Skeletal muscle tissue (tissue), 3 donors: ENCODE measurements at regions not wholly inside any gene's neighbourhood (a gene's known extent, or its start where the extent isn't known, plus 50 kb on each side); places are given as distances from the start of the nearest gene placed in this dataset.

ENCODE experiments used
- H3K27ac ChIP-seq: one replicate; pipeline ENCODE4 v1.7.0; 2013; ENCODE audit warnings: mild to moderate bottlenecking, low read depth, low read length, inconsistent platforms
- H3K27me3 ChIP-seq, 3 donors: one replicate each; pipeline ENCODE4 v1.7.0; 2013; ENCODE audit warnings: low read length in 3 of 3; ENCODE audit not compliant: control insufficient read depth in 3 of 3, insufficient read depth in 3 of 3
- H3K36me3 ChIP-seq, 3 donors: one replicate each; pipeline ENCODE4 v1.7.0; 2013; ENCODE audit warnings: low read length in 3 of 3; ENCODE audit not compliant: control insufficient read depth in 3 of 3, insufficient read depth in 3 of 3
- H3K4me1 ChIP-seq, 3 donors: one replicate each; pipeline ENCODE4 v1.7.0; 2013; ENCODE audit warnings: low read length in 3 of 3, mild to moderate bottlenecking in 3 of 3; ENCODE audit not compliant: control insufficient read depth in 3 of 3, insufficient read depth in 3 of 3
- H3K4me3 ChIP-seq, 3 donors: one replicate each; pipeline ENCODE4 v1.7.0; 2013; ENCODE audit warnings: low read length in 3 of 3
- H3K9ac ChIP-seq, 3 donors: one replicate each; pipeline ENCODE4 v1.7.0; 2013; ENCODE audit warnings: low read length in 3 of 3, mild to moderate bottlenecking in 3 of 3, moderate library complexity in 2 of 3, low read depth in 1 of 3
- H3K9me3 ChIP-seq, 3 donors: one replicate each; pipeline ENCODE4 v1.7.0; 2013; ENCODE audit warnings: low read length in 3 of 3; ENCODE audit not compliant: control insufficient read depth in 3 of 3
- donor health status: Osteomylitis.

GRCh38 chr13:84315527-84315926 lies 433.3 kb upstream of the SLITRK1 start:
- H3K4me1 ChIP-seq, result no peaks in the 10 kb centered on the region
- H3K9me3 ChIP-seq, result peaks cover 0 to 3% (median 0%) of the 10 kb centered on the region in 3 donors
- H3K9ac ChIP-seq, result no peak overlapping the region
- no peaks in the 10 kb centered on the region for H3K36me3 ChIP-seq
- no peak overlapping the region for H3K4me3 ChIP-seq
- no peaks in the 10 kb centered on the region for H3K27me3 ChIP-seq
- H3K27ac ChIP-seq, result no peak overlapping the region

DNA sequence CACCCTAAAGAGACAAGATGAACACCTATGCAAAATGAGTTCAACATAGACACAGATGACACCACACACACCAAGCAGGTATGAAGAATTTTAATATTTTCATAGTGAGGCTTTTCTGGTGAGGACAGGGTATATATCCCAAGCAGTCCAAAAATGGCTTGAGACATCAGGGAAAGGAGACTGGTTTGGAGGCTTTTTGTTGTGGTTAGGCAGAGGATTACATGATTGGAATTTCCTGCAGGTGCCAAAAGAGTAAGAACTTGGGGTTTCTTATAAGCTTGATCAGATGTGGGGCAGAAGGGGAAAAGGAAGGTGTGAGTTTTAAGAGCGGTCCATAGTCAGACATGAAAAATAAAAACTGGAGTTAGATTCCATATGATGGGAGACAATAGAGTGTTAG lies 420.8 kb upstream of the SLITRK1 start:
- Histone ChIP-seq H3K9ac (no peak overlapping the region), H3K36me3 (no peaks in the 10 kb centered on the region), H3K4me1 (no peaks in the 10 kb centered on the region), H3K9me3 (no peaks in the 10 kb centered on the region), H3K27me3 (no peaks in the 10 kb centered on the region), H3K27ac (no peak overlapping the region), H3K4me3 (no peak overlapping the region)

- no peaks in the 10 kb centered on the region for H3K9me3 ChIP-seq
- H3K9ac ChIP-seq, result no peak overlapping the region
- no peaks in the 10 kb centered on the region for H3K36me3 ChIP-seq
- no peak overlapping the region for H3K27ac ChIP-seq
- H3K4me3 ChIP-seq, result no peak overlapping the region
- no peaks in the 10 kb centered on the region for H3K27me3 ChIP-seq
- no peaks in the 10 kb centered on the region for H3K4me1 ChIP-seq
Measured at GRCh38 chr13:84297251-84297650, 415.0 kb upstream of the SLITRK1 start.

GRCh38 chr13:84296401-84296800 lies 414.1 kb upstream of the SLITRK1 start:
- Histone ChIP-seq H3K9ac (no peak overlapping the region), H3K4me1 (no peaks in the 10 kb centered on the region), H3K27me3 (no peaks in the 10 kb centered on the region), H3K4me3 (no peak overlapping the region), H3K27ac (no peak overlapping the region), H3K36me3 (no peaks in the 10 kb centered on the region), H3K9me3 (no peaks in the 10 kb centered on the region)

GRCh38 chr13:84294576-84294975 lies 412.3 kb upstream of the SLITRK1 start:
- H3K36me3 ChIP-seq, result no peaks in the 10 kb centered on the region
- H3K9ac ChIP-seq, result no peak overlapping the region
- H3K9me3 ChIP-seq, result no peaks in the 10 kb centered on the region
- no peaks in the 10 kb centered on the region for H3K27me3 ChIP-seq
- no peak overlapping the region for H3K27ac ChIP-seq
- H3K4me1 ChIP-seq, result no peaks in the 10 kb centered on the region
- no peak overlapping the region for H3K4me3 ChIP-seq

DNA sequence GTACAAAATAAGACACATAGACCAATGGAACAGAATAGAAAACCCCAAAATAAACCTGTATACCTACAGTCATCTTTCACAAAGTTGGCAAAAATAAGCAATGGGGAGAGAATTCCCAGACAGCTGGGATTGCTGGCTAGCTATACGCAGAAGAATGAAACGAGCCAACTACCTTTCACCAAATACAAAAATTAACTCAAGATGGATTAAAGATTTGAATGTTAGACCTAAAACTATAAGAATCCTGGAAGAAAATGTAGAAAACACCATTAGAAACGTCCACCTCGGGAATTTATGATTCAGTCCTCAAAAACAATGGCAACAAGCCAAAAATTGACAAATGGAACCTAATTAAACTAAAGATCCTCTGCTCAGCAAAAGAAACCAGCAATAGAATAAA lies 408.1 kb upstream of the SLITRK1 start:
- Histone ChIP-seq H3K4me3 (no peak overlapping the region), H3K36me3 (no peaks in the 10 kb centered on the region), H3K27me3 (no peaks in the 10 kb centered on the region), H3K4me1 (no peaks in the 10 kb centered on the region), H3K9ac (no peak overlapping the region), H3K27ac (no peak overlapping the region), H3K9me3 (no peaks in the 10 kb centered on the region)

GRCh38 chr13:84279166-84279565 lies 396.9 kb upstream of the SLITRK1 start:
- no peak overlapping the region for H3K4me3 ChIP-seq
- H3K9me3 ChIP-seq, result no peaks in the 10 kb centered on the region
- H3K27ac ChIP-seq, result no peak overlapping the region
- H3K4me1 ChIP-seq, result no peaks in the 10 kb centered on the region
- H3K27me3 ChIP-seq, result no peaks in the 10 kb centered on the region
- no peak overlapping the region for H3K9ac ChIP-seq
- no peaks in the 10 kb centered on the region for H3K36me3 ChIP-seq

DNA sequence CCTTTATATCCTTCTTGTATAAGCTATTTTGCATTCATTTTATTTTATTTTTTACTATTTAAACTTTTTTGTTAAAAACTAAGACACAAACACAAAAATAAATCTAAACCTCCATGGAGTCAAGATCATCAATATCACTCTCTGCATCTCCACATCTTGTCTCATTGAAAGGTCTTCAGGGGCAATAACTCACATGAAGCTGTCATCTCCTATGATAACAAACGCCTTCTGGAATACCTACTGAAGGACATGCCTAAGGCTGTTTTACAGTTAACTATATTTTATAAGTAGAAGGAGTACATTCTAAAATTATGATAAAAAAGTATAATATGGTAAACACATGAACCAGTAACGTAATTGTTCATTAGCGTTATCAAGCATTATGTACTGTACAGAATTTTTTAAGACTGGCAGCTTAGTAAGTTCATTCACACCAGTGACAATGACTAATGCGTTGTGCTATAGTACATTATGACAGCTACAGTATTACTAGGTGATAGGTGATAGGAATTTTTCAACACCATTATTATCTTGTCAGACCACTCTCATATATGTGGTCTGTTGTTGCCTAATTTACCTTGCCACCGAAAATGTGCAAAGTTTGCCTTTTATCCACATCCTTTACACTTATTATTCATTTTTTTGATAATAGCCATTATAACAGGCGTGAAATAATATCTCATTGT lies 390.7 kb upstream of the SLITRK1 start:
- Histone ChIP-seq H3K4me3 (no peak overlapping the region), H3K4me1 (no peaks in the 10 kb centered on the region), H3K27me3 (no peaks in the 10 kb centered on the region), H3K9ac (no peak overlapping the region), H3K36me3 (no peaks in the 10 kb centered on the region), H3K27ac (no peak overlapping the region), H3K9me3 (no peaks in the 10 kb centered on the region)

- Histone ChIP-seq H3K27me3 (no peaks in the 10 kb centered on the region), H3K9me3 (no peaks in the 10 kb centered on the region), H3K27ac (no peak overlapping the region), H3K4me3 (no peak overlapping the region), H3K9ac (no peak overlapping the region), H3K36me3 (no peaks in the 10 kb centered on the region), H3K4me1 (no peaks in the 10 kb centered on the region)
Measured at GRCh38 chr13:84265257-84265764, 383.0 kb upstream of the SLITRK1 start.

GRCh38 chr13:84263354-84264069 lies 381.2 kb upstream of the SLITRK1 start:
- H3K27me3 ChIP-seq, result no peaks in the 10 kb centered on the region
- no peaks in the 10 kb centered on the region for H3K36me3 ChIP-seq
- no peak overlapping the region for H3K9ac ChIP-seq
- no peaks in the 10 kb centered on the region for H3K9me3 ChIP-seq
- H3K27ac ChIP-seq, result no peak overlapping the region
- no peak overlapping the region for H3K4me3 ChIP-seq
- no peaks in the 10 kb centered on the region for H3K4me1 ChIP-seq
